Sigmoid colon (tissue), 6 donors: ENCODE measurements at regions not wholly inside any gene's neighbourhood (a gene's known extent, or its start where the extent isn't known, plus 50 kb on each side); places are given as distances from the start of the nearest gene placed in this dataset.

Experiments
- DNase-seq: peaks from one replicate; pipeline ENCODE4 v3.0.0-alpha.2; 2019
- H3K27ac ChIP-seq, 4 donors: fragments of 200-600 bp; sonication (generic); one replicate each; pipeline ENCODE4 v1.5.1; 2016 to 2019; ENCODE audit warnings: mild to moderate bottlenecking in 1 of 4
- H3K27me3 ChIP-seq, 3 donors: fragments of 200-600 bp; sonication (generic); one replicate each; pipeline ENCODE4 v1.5.1; 2019; ENCODE audit warnings: mild to moderate bottlenecking in 1 of 3
- H3K36me3 ChIP-seq, 4 donors: fragments of 200-600 bp; sonication (generic); one replicate each; pipeline ENCODE4 v1.5.1; 2016 to 2019
- H3K4me1 ChIP-seq, 4 donors: fragments of 200-600 bp; sonication (generic); one replicate each; pipeline ENCODE4 v1.5.1; 2017 to 2019
- H3K4me3 ChIP-seq, 4 donors: fragments of 200-600 bp; sonication (generic); one replicate each; pipeline ENCODE4 v1.5.1; 2017 to 2019; ENCODE audit warnings: mild to moderate bottlenecking in 2 of 4, moderate library complexity in 1 of 4
- H3K9me3 ChIP-seq, 4 donors: fragments of 200-600 bp in 3 of 4; sonication (generic) in 3 of 4; one replicate each; pipeline versions ENCODE4 v1.5.1 to v1.6.1; 2013 to 2019
- EP300 ChIP-seq, 4 donors: sonication (generic); formaldehyde crosslinking; IDR thresholded peaks; one replicate each; pipeline ENCODE4 v1.6.1; 2017; ENCODE audit warnings: antibody characterized with exemption in 4 of 4
- POLR2A ChIP-seq, 2 donors: fragments of 450-650 bp; IDR thresholded peaks; one replicate each; pipeline ENCODE4 v1.6.1; 2016; ENCODE audit warnings: antibody characterized with exemption in 2 of 2, mild to moderate bottlenecking in 2 of 2, moderate library complexity in 2 of 2
- POLR2AphosphoS5 ChIP-seq, 4 donors: sonication (generic); formaldehyde crosslinking; IDR thresholded peaks; one replicate each; pipeline ENCODE4 v1.6.1; 2017; ENCODE audit warnings: antibody characterized with exemption in 4 of 4
- WGBS, 2 donors: extraction: QIAGEN DNeasy Blood & Tissue Kit; methylation state at CpG; one replicate each; pipeline ENCODE4 v1.1.7; 2013; 5-methylcytosine and 5-hydroxymethylcytosine counted together
- intact Hi-C: fragments of 100-400 bp; cut with DNase I; formaldehyde crosslinking; loops from one replicate; pipeline ENCODE4 v1.15.1; 2023
- TF ChIP-seq, protein P1 (sequence below), 4 experiments: fragments of 450-650 bp in 3 of 4; fragments of 200-600 bp in 1 of 4; IDR thresholded peaks; one replicate each; pipeline ENCODE4 v1.5.1; 2016 to 2019; ENCODE audit warnings: antibody characterized with exemption in 4 of 4, mild to moderate bottlenecking in 3 of 4, moderate library complexity in 2 of 4
- donor health status: healthy with polysubstance abuse.
- donor health status: healthy.

DNA sequence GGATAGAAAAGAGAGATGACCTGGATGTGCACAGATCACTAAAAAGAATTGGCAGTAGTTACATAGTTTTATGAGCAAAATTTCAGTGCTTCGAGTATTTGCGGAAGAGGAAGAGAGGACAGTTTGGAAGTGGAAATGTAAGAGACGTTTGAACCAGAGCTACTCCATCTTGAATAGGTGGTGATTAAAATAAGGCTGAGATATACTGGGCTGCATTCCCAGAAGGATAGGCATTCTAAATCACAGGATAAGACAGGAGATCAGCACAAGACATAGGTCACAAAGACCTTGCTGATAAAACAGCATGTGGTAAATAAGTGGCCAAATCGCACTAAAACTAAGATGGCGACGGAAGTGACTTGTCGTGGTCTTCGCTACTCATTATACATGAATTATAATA is 453.3 kb downstream of the COL11A1 start:
- Histone ChIP-seq H3K4me1 (no peaks in the 10 kb centered on the region), H3K36me3 (no peaks in the 10 kb centered on the region), H3K27me3 (no peaks in the 10 kb centered on the region), H3K9me3 (no peaks in the 10 kb centered on the region), H3K4me3 (no peak overlapping the region), H3K27ac (no peak overlapping the region)
- DNase-seq = no peak
- intact Hi-C loops = no loop called here
- WGBS, 2 donors = 90 to 93% methylated on average over 8 of the region's 8 CpGs
- TF ChIP-seq EP300 (IDR thresholded peaks at IDR 0.05) (no peak), POLR2A (IDR thresholded peaks at IDR 0.05) (no peak), POLR2AphosphoS5 (IDR thresholded peaks at IDR 0.05) (no peak)
- TF ChIP-seq, protein P1, sequence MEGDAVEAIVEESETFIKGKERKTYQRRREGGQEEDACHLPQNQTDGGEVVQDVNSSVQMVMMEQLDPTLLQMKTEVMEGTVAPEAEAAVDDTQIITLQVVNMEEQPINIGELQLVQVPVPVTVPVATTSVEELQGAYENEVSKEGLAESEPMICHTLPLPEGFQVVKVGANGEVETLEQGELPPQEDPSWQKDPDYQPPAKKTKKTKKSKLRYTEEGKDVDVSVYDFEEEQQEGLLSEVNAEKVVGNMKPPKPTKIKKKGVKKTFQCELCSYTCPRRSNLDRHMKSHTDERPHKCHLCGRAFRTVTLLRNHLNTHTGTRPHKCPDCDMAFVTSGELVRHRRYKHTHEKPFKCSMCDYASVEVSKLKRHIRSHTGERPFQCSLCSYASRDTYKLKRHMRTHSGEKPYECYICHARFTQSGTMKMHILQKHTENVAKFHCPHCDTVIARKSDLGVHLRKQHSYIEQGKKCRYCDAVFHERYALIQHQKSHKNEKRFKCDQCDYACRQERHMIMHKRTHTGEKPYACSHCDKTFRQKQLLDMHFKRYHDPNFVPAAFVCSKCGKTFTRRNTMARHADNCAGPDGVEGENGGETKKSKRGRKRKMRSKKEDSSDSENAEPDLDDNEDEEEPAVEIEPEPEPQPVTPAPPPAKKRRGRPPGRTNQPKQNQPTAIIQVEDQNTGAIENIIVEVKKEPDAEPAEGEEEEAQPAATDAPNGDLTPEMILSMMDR (IDR thresholded peaks at IDR 0.05) = no peak

DNA sequence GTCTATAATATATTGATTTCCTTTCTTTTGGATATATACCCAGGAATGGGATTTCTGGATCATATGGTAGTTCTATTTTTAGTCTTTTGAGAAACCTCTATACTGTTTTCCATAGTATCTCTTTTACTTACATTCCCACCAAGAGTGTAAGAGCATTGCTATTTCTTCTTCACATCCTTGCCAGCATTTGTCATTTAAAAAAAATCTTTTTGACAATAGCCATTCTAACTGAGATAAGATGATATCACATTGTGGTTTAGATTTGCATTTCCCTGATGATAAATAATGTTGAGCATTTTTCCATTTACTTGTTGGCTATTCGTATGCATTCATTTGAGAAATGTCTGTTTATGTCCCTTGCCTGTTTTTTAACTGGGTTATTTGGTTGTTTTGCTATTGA is 467.4 kb downstream of the COL11A1 start:
- H3K4me3 ChIP-seq = no peak overlapping the region
- WGBS, 2 donors = 71 to 74% methylated on average over 1 of the region's 1 CpG
- no peaks in the 10 kb centered on the region for H3K36me3 ChIP-seq
- DNase-seq = no peak
- H3K27ac ChIP-seq = no peak overlapping the region
- TF ChIP-seq, protein P1 (IDR thresholded peaks at IDR 0.05) = no peak
- TF ChIP-seq EP300 (IDR thresholded peaks at IDR 0.05) = no peak
- no peak for TF ChIP-seq POLR2AphosphoS5 (IDR thresholded peaks at IDR 0.05)
- TF ChIP-seq POLR2A (IDR thresholded peaks at IDR 0.05) = no peak
- intact Hi-C loops = no loop called here
- no peaks in the 10 kb centered on the region for H3K27me3 ChIP-seq
- no peaks in the 10 kb centered on the region for H3K9me3 ChIP-seq
- no peaks in the 10 kb centered on the region for H3K4me1 ChIP-seq

DNA sequence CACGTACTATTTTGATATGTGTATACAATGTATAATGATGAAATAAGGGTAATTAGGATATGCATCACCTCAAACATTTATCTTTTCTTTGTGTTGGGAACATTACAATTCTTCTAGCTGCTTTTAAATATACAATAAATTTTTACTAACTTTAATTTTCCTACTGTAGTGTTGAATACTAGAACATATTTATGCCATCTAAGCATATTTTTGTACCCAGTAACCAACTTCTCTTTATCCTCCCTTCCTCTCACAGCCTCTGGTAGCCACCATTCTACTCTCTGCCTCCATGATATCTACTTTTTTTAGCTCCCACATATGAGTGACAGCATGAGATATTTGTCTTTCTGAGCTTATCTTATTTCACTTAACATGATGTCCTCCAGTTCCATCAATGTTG is 468.0 kb downstream of the COL11A1 start:
- no peaks in the 10 kb centered on the region for H3K27me3 ChIP-seq
- no peak for DNase-seq
- intact Hi-C loops = no loop called here
- H3K4me1 ChIP-seq = no peaks in the 10 kb centered on the region
- WGBS, 2 donors = 76 to 85% methylated on average over 1 of the region's 1 CpG
- no peak overlapping the region for H3K4me3 ChIP-seq
- no peaks in the 10 kb centered on the region for H3K36me3 ChIP-seq
- TF ChIP-seq POLR2A (IDR thresholded peaks at IDR 0.05) = no peak
- TF ChIP-seq, protein P1 (IDR thresholded peaks at IDR 0.05) = no peak
- no peak for TF ChIP-seq POLR2AphosphoS5 (IDR thresholded peaks at IDR 0.05)
- no peaks in the 10 kb centered on the region for H3K9me3 ChIP-seq
- no peak overlapping the region for H3K27ac ChIP-seq

DNA sequence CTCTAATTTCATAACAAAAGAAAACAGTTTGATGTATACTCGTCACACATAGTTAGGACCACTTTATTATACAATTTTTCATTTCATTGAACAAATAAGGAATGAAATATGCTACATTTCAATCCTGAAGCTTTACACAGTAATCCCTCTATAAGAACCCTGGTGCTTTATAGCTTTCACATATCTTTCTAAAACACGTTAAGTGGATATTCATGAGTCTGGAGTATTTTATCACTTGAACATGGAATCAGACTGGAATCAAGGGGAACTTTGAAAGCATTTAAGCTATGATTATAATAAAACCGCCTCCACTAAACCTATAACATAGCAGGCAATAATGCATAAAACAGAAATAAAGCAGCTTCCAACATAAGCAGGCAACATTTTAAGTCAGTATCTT is 476.6 kb downstream of the COL11A1 start:
- Histone ChIP-seq H3K36me3 (no peaks in the 10 kb centered on the region), H3K9me3 (no peaks in the 10 kb centered on the region), H3K4me1 (peaks cover 0 to 4% (median 0%) of the 10 kb centered on the region in 4 donors), H3K4me3 (no peak overlapping the region), H3K27ac (no peak overlapping the region), H3K27me3 (no peaks in the 10 kb centered on the region)
- TF ChIP-seq, protein P1 (IDR thresholded peaks at IDR 0.05) = no peak
- TF ChIP-seq POLR2A (IDR thresholded peaks at IDR 0.05) = no peak
- TF ChIP-seq EP300 (IDR thresholded peaks at IDR 0.05) = no peak
- TF ChIP-seq POLR2AphosphoS5 (IDR thresholded peaks at IDR 0.05) = no peak
- WGBS, 2 donors = 71 to 73% methylated on average over 3 of the region's 3 CpGs
- no peak for DNase-seq
- intact Hi-C loops = no loop called here

DNA sequence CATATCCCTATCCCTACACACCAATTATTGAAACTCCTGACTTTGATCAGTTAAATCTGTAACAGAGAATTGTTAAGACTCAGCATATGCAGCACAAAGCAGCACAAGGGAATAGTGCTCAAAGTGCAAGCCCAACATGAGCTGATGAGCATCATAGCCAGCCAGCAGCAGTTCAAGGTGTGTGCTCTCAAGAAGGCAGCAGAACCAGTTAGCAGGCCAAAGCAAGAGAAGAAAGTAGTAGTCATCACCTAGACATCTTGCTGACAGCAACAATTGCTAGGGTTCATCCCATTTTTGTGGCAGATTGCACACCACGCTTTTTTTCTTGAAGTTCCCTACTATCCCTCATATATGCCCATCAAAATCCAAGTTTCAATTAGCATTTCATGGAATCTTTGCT is 478.3 kb downstream of the COL11A1 start:
- 78 to 85% methylated on average over 1 of the region's 1 CpG for WGBS, 2 donors
- no peaks in the 10 kb centered on the region for H3K27me3 ChIP-seq
- no peak for TF ChIP-seq EP300 (IDR thresholded peaks at IDR 0.05)
- TF ChIP-seq, protein P1 (IDR thresholded peaks at IDR 0.05) = no peak
- TF ChIP-seq POLR2AphosphoS5 (IDR thresholded peaks at IDR 0.05) = no peak
- TF ChIP-seq POLR2A (IDR thresholded peaks at IDR 0.05) = no peak
- peaks cover 0 to 4% (median 0%) of the 10 kb centered on the region in 4 donors for H3K4me1 ChIP-seq
- no peak overlapping the region for H3K27ac ChIP-seq
- H3K4me3 ChIP-seq = no peak overlapping the region
- no peaks in the 10 kb centered on the region for H3K36me3 ChIP-seq
- intact Hi-C loops = no loop called here
- no peaks in the 10 kb centered on the region for H3K9me3 ChIP-seq
- DNase-seq = no peak
